GM23338 (cell line): ENCODE measurements at regions not wholly inside any gene's neighbourhood (a gene's known extent, or its start where the extent isn't known, plus 50 kb on each side); places are given as distances from the start of the nearest gene placed in this dataset.

Experiments
- ATAC-seq: fragments of 200-7000 bp; cut with Tn5 transposase; 3 replicates; pipeline ENCODE4 v1.9.1; 2020
- DNase-seq: peaks from one replicate; pipeline ENCODE4 v3.0.0-alpha.2; 2015; ENCODE audit warnings: low spot score
- H2AFZ ChIP-seq: fragments of 200-600 bp; sonication (generic); 2 replicates; pipeline ENCODE4 v1.8.0; 2016; ENCODE audit warnings: antibody characterized with exemption, mild to moderate bottlenecking, moderate library complexity
- H3F3A ChIP-seq: fragments of 200-600 bp; sonication (generic); replicated peaks from 2 replicates; pipeline ENCODE4 v1.8.0; 2017; ENCODE audit warnings: antibody characterized with exemption, mixed run types, low read depth
- H3K27ac ChIP-seq: fragments of 200-600 bp; sonication (generic); 2 replicates; pipeline ENCODE4 v1.6.1; 2016; ENCODE audit warnings: low read depth
- H3K27me3 ChIP-seq: fragments of 200-600 bp; sonication (generic); 2 replicates; pipeline ENCODE4 v1.8.0; 2016; ENCODE audit warnings: mild to moderate bottlenecking, mixed run types, moderate library complexity; ENCODE audit not compliant: insufficient read depth
- H3K36me3 ChIP-seq: fragments of 200-600 bp; sonication (generic); 2 replicates; pipeline ENCODE4 v1.8.0; 2016; ENCODE audit warnings: mild to moderate bottlenecking; ENCODE audit not compliant: insufficient read depth
- H3K4me1 ChIP-seq: fragments of 200-600 bp; sonication (generic); 2 replicates; pipeline ENCODE4 v1.8.0; 2016; ENCODE audit warnings: mild to moderate bottlenecking, moderate library complexity; ENCODE audit not compliant: insufficient read depth
- H3K4me2 ChIP-seq: fragments of 200-600 bp; sonication (generic); 2 replicates; pipeline ENCODE4 v1.7.1; 2017; ENCODE audit warnings: mixed run types
- H3K4me3 ChIP-seq: fragments of 200-600 bp; sonication (generic); 2 replicates; pipeline ENCODE4 v1.6.1; 2016; ENCODE audit warnings: mixed run types
- H3K79me2 ChIP-seq: fragments of 200-600 bp; sonication (generic); replicated peaks from 2 replicates; pipeline ENCODE4 v1.8.0; 2017; ENCODE audit warnings: mild to moderate bottlenecking; ENCODE audit not compliant: insufficient read depth
- H3K9me2 ChIP-seq: fragments of 200-600 bp; sonication (generic); 2 replicates; pipeline ENCODE4 v1.8.0; 2017; ENCODE audit not compliant: insufficient read depth
- H4K20me1 ChIP-seq: fragments of 200-600 bp; sonication (generic); replicated peaks from 2 replicates; pipeline ENCODE4 v1.8.0; 2017; ENCODE audit warnings: mild to moderate bottlenecking; ENCODE audit not compliant: insufficient read depth
- H3K27ac Mint-ChIP-seq: 2 replicates; pipeline ENCODE4 v1.8.0; 2020; ENCODE audit warnings: inconsistent platforms, mild to moderate bottlenecking, moderate library complexity, mixed read lengths
- H3K27me3 Mint-ChIP-seq: 3 replicates; pipeline ENCODE4 v1.8.0; 2022; ENCODE audit warnings: low read depth, mild to moderate bottlenecking, moderate library complexity, mixed read lengths, inconsistent platforms; ENCODE audit not compliant: insufficient read depth, poor library complexity
- H3K36me3 Mint-ChIP-seq: 3 replicates; pipeline ENCODE4 v1.8.0; 2021; ENCODE audit warnings: low read depth, mild to moderate bottlenecking, inconsistent platforms, moderate library complexity, mixed read lengths
- H3K4me1 Mint-ChIP-seq: 3 replicates; pipeline ENCODE4 v1.8.0; 2020; ENCODE audit warnings: mild to moderate bottlenecking, inconsistent platforms, mixed read lengths
- H3K4me3 Mint-ChIP-seq: 3 replicates; pipeline ENCODE4 v1.8.0; 2021; ENCODE audit warnings: moderate library complexity, mild to moderate bottlenecking, inconsistent platforms, mixed read lengths
- H3K9me3 Mint-ChIP-seq: 3 replicates; pipeline ENCODE4 v1.8.0; 2020; ENCODE audit warnings: moderate library complexity, mild to moderate bottlenecking, inconsistent platforms, mixed read lengths
- CREB1 ChIP-seq: fragments of 250-450 bp; sonication (Bioruptor Pico); IDR thresholded peaks from 2 replicates; pipeline ENCODE4 v1.5.0; 2020; ENCODE audit warnings: low read depth, mild to moderate bottlenecking, moderate library complexity
- CTCF ChIP-seq, 2 experiments: fragments of 200-600 bp in 1 of 2; sonication (generic) in 1 of 2; conservative IDR thresholded peaks; 2 replicates each; pipeline versions ENCODE4 v1.5.1 to v1.6.1; 2016 to 2017; ENCODE audit warnings: antibody characterized with exemption in 2 of 2, low read depth in 2 of 2, mild to moderate bottlenecking in 2 of 2, moderate library complexity in 1 of 2
- EZH2 ChIP-seq: fragments of 200-600 bp; sonication (generic); IDR thresholded peaks from one replicate; pipeline ENCODE4 v1.8.0; 2017; ENCODE audit warnings: antibody characterized with exemption, mild to moderate bottlenecking, low read depth; ENCODE audit not compliant: unreplicated experiment
- EZH2phosphoT487 ChIP-seq: fragments of 200-600 bp; sonication (generic); IDR thresholded peaks from one replicate; pipeline ENCODE4 v1.8.1; 2018; ENCODE audit warnings: antibody characterized with exemption; ENCODE audit not compliant: unreplicated experiment
- JUNB ChIP-seq: IDR thresholded peaks from one replicate; pipeline ENCODE4 v1.6.1; 2016; ENCODE audit warnings: antibody characterized with exemption; ENCODE audit not compliant: unreplicated experiment
- POLR2AphosphoS5 ChIP-seq: IDR thresholded peaks from 2 replicates; pipeline ENCODE4 v1.6.1; 2016; ENCODE audit warnings: antibody characterized with exemption, low read depth
- REST ChIP-seq: IDR thresholded peaks from one replicate; pipeline ENCODE4 v1.6.1; 2018; ENCODE audit warnings: antibody characterized with exemption; ENCODE audit not compliant: unreplicated experiment
- STAT1 ChIP-seq: IDR thresholded peaks from one replicate; pipeline ENCODE4 v1.6.1; 2016; ENCODE audit warnings: antibody characterized with exemption; ENCODE audit not compliant: unreplicated experiment
- ZNF114 ChIP-seq: fragments of 250-450 bp; sonication (Bioruptor Pico); IDR thresholded peaks from 2 replicates; pipeline ENCODE4 v1.5.0; 2020; ENCODE audit warnings: mild to moderate bottlenecking, moderate library complexity
- ZNF331 ChIP-seq: fragments of 250-450 bp; sonication (Bioruptor Pico); IDR thresholded peaks from 2 replicates; pipeline ENCODE4 v1.5.0; 2020; ENCODE audit warnings: low read depth, mild to moderate bottlenecking, moderate library complexity
- ZNF462 ChIP-seq: fragments of 250-450 bp; sonication (Bioruptor Pico); IDR thresholded peaks from 2 replicates; pipeline ENCODE4 v1.5.0; 2020; ENCODE audit warnings: mild to moderate bottlenecking, moderate library complexity

GRCh38 chr5:167947306-167947705, 344.1 kb upstream of the WWC1 start (continued):
- TF ChIP-seq REST: no peak
- no peak for TF ChIP-seq STAT1
- no peak for TF ChIP-seq ZNF331 (CRISPR knock-in tag)

GRCh38 chr5:167948251-167948650, 343.2 kb upstream of the WWC1 start:
- Mint-ChIP-seq H3K4me1 (peaks cover 35% of the 10 kb centered on the region), H3K27me3 (peaks cover 1% of the 10 kb centered on the region), H3K4me3 (no peak overlapping the region), H3K27ac (no peak overlapping the region), H3K9me3 (no peaks in the 10 kb centered on the region), H3K36me3 (no peaks in the 10 kb centered on the region)
- Histone ChIP-seq H3F3A (no peaks in the 10 kb centered on the region), H3K27ac (no peak overlapping the region), H3K36me3 (no peaks in the 10 kb centered on the region), H3K4me2 (no peak overlapping the region), H3K4me3 (no peak overlapping the region), H3K4me1 (peaks cover 27% of the 10 kb centered on the region), H3K79me2 (no peaks in the 10 kb centered on the region), H4K20me1 (no peaks in the 10 kb centered on the region), H3K9me2 (no peaks in the 10 kb centered on the region), H3K27me3 (no peaks in the 10 kb centered on the region), H2AFZ (no peak overlapping the region)
- DNase-seq (no peak), ATAC-seq (no peak)
- TF ChIP-seq STAT1 (no peak), ZNF114 (CRISPR knock-in tag) (no peak), REST (no peak), EZH2 (no peak), POLR2AphosphoS5 (no peak), ZNF462 (CRISPR knock-in tag) (no peak), JUNB (no peak), CTCF (conservative IDR thresholded peaks at IDR 0.05; ENCODE audit: low read depth in 2 of 2) (no peak), CREB1 (CRISPR knock-in tag) (no peak), EZH2phosphoT487 (no peak)
